Naive thymus-derived CD8-positive, alpha-beta T cell (primary cell): ENCODE measurements at regions not wholly inside any gene's neighbourhood (a gene's known extent, or its start where the extent isn't known, plus 50 kb on each side); places are given as distances from the start of the nearest gene placed in this dataset.
"Not testable (repeated sequence)": the region's sequence is repeated elsewhere in the genome, so short reads cannot be mapped to it uniquely, and the experiment has no call there.

ENCODE experiments used
- ATAC-seq, 2 donors: fragments of 150-1000 bp; cut with Tn5 transposase in 1 of 2; sonication (Bioruptor Pico), chemical (Tn5 transposase) in 1 of 2; 1 replicate in 1 of 2; 2 replicates in 1 of 2; pipeline ENCODE4 v1.10.0; 2021; ENCODE audit warnings: mild to moderate bottlenecking in 2 of 2, moderate library complexity in 2 of 2
- POLR2A ChIA-PET: fragments of 350-600 bp; sonication (Branson Sonifier 250); formaldehyde crosslinking; loops from one replicate; lab custom pipeline; 2021; ENCODE audit warnings: antibody characterized with exemption; lab: Charles Lee
- DNase-seq, 10 donors: peaks; one replicate each; pipeline versions ENCODE4 v3.0.0 to v3.0.0-alpha.2; 2020 to 2022
- H3K27ac Mint-ChIP-seq, 10 donors: one replicate each; pipeline ENCODE4 v1.8.0; 2020 to 2022; ENCODE audit warnings: mild to moderate bottlenecking in 10 of 10, mixed read lengths in 10 of 10, moderate library complexity in 4 of 10, inconsistent platforms in 1 of 10
- H3K27me3 Mint-ChIP-seq, 5 donors: one replicate each; pipeline ENCODE4 v1.8.0; 2021 to 2022; ENCODE audit warnings: mixed read lengths in 5 of 5
- H3K36me3 Mint-ChIP-seq, 3 donors: one replicate each; pipeline ENCODE4 v1.8.0; 2020 to 2022; ENCODE audit warnings: mixed read lengths in 3 of 3, mild to moderate bottlenecking in 2 of 3, inconsistent platforms in 1 of 3
- H3K4me1 Mint-ChIP-seq, 4 donors: one replicate each; pipeline ENCODE4 v1.8.0; 2021 to 2022; ENCODE audit warnings: mixed read lengths in 4 of 4
- H3K4me3 Mint-ChIP-seq, 10 donors: one replicate each; pipeline ENCODE4 v1.8.0; 2020 to 2022; ENCODE audit warnings: mild to moderate bottlenecking in 10 of 10, mixed read lengths in 10 of 10, moderate library complexity in 6 of 10, inconsistent platforms in 1 of 10
- H3K9me3 Mint-ChIP-seq, 9 donors: one replicate each; pipeline ENCODE4 v1.8.0; 2020 to 2022; ENCODE audit warnings: mixed read lengths in 9 of 9, mild to moderate bottlenecking in 3 of 9, inconsistent platforms in 1 of 9, moderate library complexity in 1 of 9

GRCh38 chr3:72080800-72081199 lies 295.9 kb upstream of the PROK2 start:
- DNase-seq (no peak), ATAC-seq (no peak)
- Mint-ChIP-seq H3K4me3 (no peak overlapping the region), H3K36me3 (peaks cover 0 to 14% (median 0%) of the 10 kb centered on the region in 3 donors), H3K27ac (no peak overlapping the region), H3K4me1 (peaks cover 3 to 68% (median 10%) of the 10 kb centered on the region in 4 donors), H3K27me3 (peaks cover 0 to 2% (median 0%) of the 10 kb centered on the region in 5 donors), H3K9me3 (peaks cover 0 to 14% (median 4%) of the 10 kb centered on the region in 9 donors)
- POLR2A ChIA-PET = no interaction called here

DNA sequence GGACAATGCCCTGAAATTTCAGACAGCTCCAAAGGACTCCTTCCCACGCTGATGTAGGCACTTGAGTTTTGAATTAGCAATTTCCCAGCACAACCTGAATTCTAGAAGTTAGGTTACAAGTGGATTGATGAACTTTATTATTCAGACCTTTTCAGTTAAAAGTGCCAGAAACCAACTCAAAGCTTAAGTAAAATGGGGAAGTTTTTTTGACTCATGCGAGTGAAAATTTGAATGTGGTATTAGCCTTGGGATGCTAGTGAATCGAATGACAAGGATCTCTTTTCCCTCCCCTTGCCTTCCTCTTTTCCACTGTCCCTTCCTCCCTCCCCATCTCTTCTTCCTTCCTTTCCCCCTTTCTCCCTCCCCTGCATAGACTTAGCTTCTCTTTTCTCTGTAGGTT lies 295.1 kb upstream of the PROK2 start:
- POLR2A ChIA-PET = interaction anchor here (0.6 kb wide), 1 partner anchor 196 kb away, joined by 3 read pairs; no protein-coding TSS in a partner anchor
- no peak for DNase-seq
- H3K4me1 Mint-ChIP-seq = peaks cover 3 to 65% (median 10%) of the 10 kb centered on the region in 4 donors
- H3K4me3 Mint-ChIP-seq = no peak overlapping the region
- peaks cover 0 to 21% (median 6%) of the 10 kb centered on the region in 3 donors for H3K36me3 Mint-ChIP-seq
- peaks cover 0 to 2% (median 0%) of the 10 kb centered on the region in 5 donors for H3K27me3 Mint-ChIP-seq
- peak overlapping the region in 1 of 10 donors; percentile 1 for H3K27ac Mint-ChIP-seq
- peaks cover 0 to 21% (median 9%) of the 10 kb centered on the region in 9 donors for H3K9me3 Mint-ChIP-seq
- ATAC-seq = no peak

- DNase-seq (no peak), ATAC-seq (no peak)
- Mint-ChIP-seq H3K27ac (peak overlapping the region in 1 of 10 donors; percentile 1), H3K4me1 (peaks cover 3 to 65% (median 10%) of the 10 kb centered on the region in 4 donors), H3K9me3 (peaks cover 0 to 26% (median 13%) of the 10 kb centered on the region in 9 donors), H3K36me3 (peaks cover 0 to 24% (median 8%) of the 10 kb centered on the region in 3 donors), H3K27me3 (peaks cover 0 to 2% (median 0%) of the 10 kb centered on the region in 5 donors), H3K4me3 (no peak overlapping the region)
- POLR2A ChIA-PET = interaction anchor here (0.6 kb wide), 1 partner anchor 196 kb away, joined by 3 read pairs; no protein-coding TSS in a partner anchor
Measured at GRCh38 chr3:72079369-72079872, 294.5 kb upstream of the PROK2 start.

- H3K27me3 Mint-ChIP-seq = peaks cover 0 to 2% (median 0%) of the 10 kb centered on the region in 5 donors
- DNase-seq (no peak), ATAC-seq (no peak)
- H3K36me3 Mint-ChIP-seq = peaks cover 0 to 24% (median 8%) of the 10 kb centered on the region in 3 donors
- POLR2A ChIA-PET = no interaction called here
- peaks cover 0 to 26% (median 13%) of the 10 kb centered on the region in 9 donors for H3K9me3 Mint-ChIP-seq
- H3K4me1 Mint-ChIP-seq = peaks cover 3 to 65% (median 10%) of the 10 kb centered on the region in 4 donors
- H3K27ac Mint-ChIP-seq = no peak overlapping the region
- H3K4me3 Mint-ChIP-seq = no peak overlapping the region
Measured at GRCh38 chr3:72078676-72079368, 293.9 kb upstream of the PROK2 start.

DNA sequence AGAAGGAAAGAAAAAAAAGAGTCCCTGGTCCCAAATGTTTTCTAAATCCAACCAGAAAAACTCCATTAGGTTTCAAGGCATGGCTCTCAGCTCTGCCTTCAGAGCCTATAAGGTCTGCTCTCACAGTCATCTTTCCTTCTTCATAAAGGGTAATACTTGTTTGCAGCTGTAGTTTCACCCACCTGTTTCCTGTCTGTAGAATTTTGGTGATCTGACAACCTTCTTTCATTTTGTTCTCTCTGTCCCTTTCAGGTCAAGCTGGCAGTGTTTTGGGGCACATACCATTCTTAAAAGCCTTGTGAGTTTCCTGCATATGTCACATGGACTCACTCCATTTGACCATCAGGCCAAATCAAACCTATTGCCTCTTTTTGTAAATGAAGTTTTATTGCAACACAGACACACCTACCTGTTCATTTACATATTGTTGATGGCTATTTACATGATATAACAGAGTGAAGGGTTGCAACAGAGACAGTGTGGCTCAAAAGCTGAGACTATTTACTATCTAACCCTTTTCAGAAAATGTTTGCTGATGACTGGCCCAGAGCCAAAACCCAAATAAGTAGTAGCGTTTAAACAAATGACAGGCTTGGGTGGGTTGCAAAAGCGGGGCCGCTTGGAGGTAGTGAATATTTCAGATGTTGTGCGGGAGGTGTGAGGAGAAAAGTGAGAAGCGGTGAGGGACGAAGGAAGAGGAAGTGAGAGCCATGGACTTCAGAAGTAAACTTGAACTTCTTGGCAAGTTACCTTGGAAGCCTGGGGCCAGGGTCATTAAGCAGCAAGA lies 292.7 kb upstream of the PROK2 start:
- Mint-ChIP-seq H3K36me3 (peaks cover 0 to 24% (median 8%) of the 10 kb centered on the region in 3 donors), H3K4me3 (no peak overlapping the region), H3K27ac (no peak overlapping the region), H3K4me1 (peaks cover 0 to 55% (median 1%) of the 10 kb centered on the region in 4 donors), H3K27me3 (peaks cover 0 to 2% (median 0%) of the 10 kb centered on the region in 5 donors), H3K9me3 (peaks cover 0 to 26% (median 13%) of the 10 kb centered on the region in 9 donors)
- DNase-seq (no peak), ATAC-seq (no peak)
- POLR2A ChIA-PET = no interaction called here

- Mint-ChIP-seq H3K9me3 (peaks cover 0 to 26% (median 13%) of the 10 kb centered on the region in 9 donors), H3K36me3 (peaks cover 0 to 24% (median 8%) of the 10 kb centered on the region in 3 donors), H3K4me1 (peaks cover 0 to 39% (median 0%) of the 10 kb centered on the region in 4 donors)
- DNase-seq, ATAC-seq, POLR2A ChIA-PET, H3K27ac Mint-ChIP-seq, H3K4me3 Mint-ChIP-seq, H3K27me3 Mint-ChIP-seq: not testable (repeated sequence)
Measured at GRCh38 chr3:72075848-72076247, 290.9 kb upstream of the PROK2 start.

DNA sequence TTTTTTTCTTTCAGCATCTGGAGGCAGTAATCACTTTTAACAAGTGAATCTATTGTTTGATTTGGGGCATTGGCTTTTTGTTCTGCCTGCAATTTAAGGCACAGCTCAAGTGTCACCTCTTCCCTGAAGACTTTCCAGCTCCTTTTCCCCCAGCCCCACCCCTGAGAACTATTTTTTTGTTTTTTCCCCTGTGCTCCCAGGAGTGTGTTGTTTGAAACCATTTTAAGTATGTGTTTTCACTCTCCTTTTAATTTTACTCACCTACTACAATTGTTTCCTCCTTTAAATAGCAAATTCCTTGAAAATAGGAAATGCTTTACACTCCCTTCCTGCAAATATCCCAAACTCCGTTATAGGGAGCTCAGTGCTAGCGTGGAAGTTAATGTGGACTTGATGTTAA lies 286.7 kb upstream of the PROK2 start:
- DNase-seq = no peak
- Mint-ChIP-seq H3K27ac (no peak overlapping the region), H3K36me3 (peaks cover 0 to 18% (median 8%) of the 10 kb centered on the region in 3 donors), H3K4me1 (no peaks in the 10 kb centered on the region), H3K27me3 (peaks cover 0 to 10% (median 3%) of the 10 kb centered on the region in 5 donors), H3K4me3 (no peak overlapping the region), H3K9me3 (peaks cover 0 to 20% (median 13%) of the 10 kb centered on the region in 9 donors)
- POLR2A ChIA-PET = no interaction called here
- no peak for ATAC-seq

- H3K9me3 Mint-ChIP-seq = peaks cover 0 to 5% (median 3%) of the 10 kb centered on the region in 9 donors
- H3K4me3 Mint-ChIP-seq = no peak overlapping the region
- no peak for DNase-seq
- POLR2A ChIA-PET = no interaction called here
- H3K27ac Mint-ChIP-seq = no peak overlapping the region
- peaks cover 0 to 10% (median 3%) of the 10 kb centered on the region in 5 donors for H3K27me3 Mint-ChIP-seq
- no peaks in the 10 kb centered on the region for H3K4me1 Mint-ChIP-seq
- ATAC-seq = no peak
- H3K36me3 Mint-ChIP-seq = peaks cover 0 to 3% (median under 1%) of the 10 kb centered on the region in 3 donors
Measured at GRCh38 chr3:72070005-72070404, 285.1 kb upstream of the PROK2 start.

GRCh38 chr3:72069543-72069942 lies 284.6 kb upstream of the PROK2 start:
- no peak overlapping the region for H3K4me3 Mint-ChIP-seq
- no peaks in the 10 kb centered on the region for H3K4me1 Mint-ChIP-seq
- DNase-seq (no peak), ATAC-seq (no peak)
- H3K27me3 Mint-ChIP-seq = peaks cover 0 to 10% (median 3%) of the 10 kb centered on the region in 5 donors
- H3K9me3 Mint-ChIP-seq = peaks cover 0 to 5% (median 1%) of the 10 kb centered on the region in 9 donors
- no peaks in the 10 kb centered on the region for H3K36me3 Mint-ChIP-seq
- H3K27ac Mint-ChIP-seq = no peak overlapping the region
- POLR2A ChIA-PET = no interaction called here

DNA sequence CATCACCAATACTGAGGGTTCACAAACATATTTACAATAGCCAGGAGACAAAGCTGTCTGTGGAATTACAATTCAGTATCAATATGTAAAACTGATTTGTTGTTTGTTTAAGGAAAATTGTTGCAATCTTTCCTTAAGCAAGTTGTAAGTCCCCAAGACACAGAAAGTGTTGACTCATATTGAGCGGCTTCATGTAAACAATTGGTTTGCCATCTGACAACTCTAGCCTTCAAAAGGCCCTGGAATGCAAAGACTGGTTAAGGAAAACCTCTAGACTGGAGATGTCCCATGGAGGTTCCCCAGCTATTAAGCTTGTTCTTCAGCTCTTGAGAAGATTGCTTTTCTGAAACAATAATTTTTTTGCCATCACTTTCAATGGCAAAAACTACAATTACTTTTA lies 283.7 kb upstream of the PROK2 start:
- Mint-ChIP-seq H3K27ac (no peak overlapping the region), H3K27me3 (peaks cover 0 to 11% (median 9%) of the 10 kb centered on the region in 5 donors), H3K4me1 (no peaks in the 10 kb centered on the region), H3K9me3 (peaks cover 0 to 14% (median 8%) of the 10 kb centered on the region in 9 donors), H3K4me3 (no peak overlapping the region), H3K36me3 (peaks cover 0 to 9% (median 2%) of the 10 kb centered on the region in 3 donors)
- POLR2A ChIA-PET = interaction anchor here (0.6 kb wide), 1 partner anchor 509 kb away, joined by 4 read pairs; no protein-coding TSS in a partner anchor
- DNase-seq = no peak
- no peak for ATAC-seq

DNA sequence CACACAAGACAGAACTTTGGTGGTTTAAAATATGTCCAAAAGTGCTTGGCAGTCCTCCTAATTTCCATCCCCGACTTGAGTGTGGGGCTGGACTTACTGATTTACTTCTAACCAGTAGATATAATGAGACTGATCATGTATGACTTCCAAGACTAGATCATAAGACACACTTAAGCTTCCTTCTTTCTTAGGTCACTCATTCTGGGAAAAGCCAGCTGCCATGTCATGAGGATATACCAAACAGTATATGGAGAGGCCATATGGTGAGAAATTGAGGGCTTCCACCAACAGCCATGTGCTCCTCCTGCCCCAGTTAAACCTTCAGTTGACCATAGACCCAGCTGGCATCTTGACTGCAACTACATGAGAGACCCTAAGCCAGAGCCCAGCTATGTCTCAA lies 282.8 kb upstream of the PROK2 start:
- POLR2A ChIA-PET = no interaction called here
- DNase-seq (no peak), ATAC-seq (no peak)
- Mint-ChIP-seq H3K36me3 (peaks cover 0 to 11% (median 5%) of the 10 kb centered on the region in 3 donors), H3K27ac (no peak overlapping the region), H3K27me3 (peaks cover 3 to 13% (median 10%) of the 10 kb centered on the region in 5 donors), H3K4me3 (no peak overlapping the region), H3K9me3 (peaks cover 0 to 23% (median 12%) of the 10 kb centered on the region in 9 donors), H3K4me1 (no peaks in the 10 kb centered on the region)

DNA sequence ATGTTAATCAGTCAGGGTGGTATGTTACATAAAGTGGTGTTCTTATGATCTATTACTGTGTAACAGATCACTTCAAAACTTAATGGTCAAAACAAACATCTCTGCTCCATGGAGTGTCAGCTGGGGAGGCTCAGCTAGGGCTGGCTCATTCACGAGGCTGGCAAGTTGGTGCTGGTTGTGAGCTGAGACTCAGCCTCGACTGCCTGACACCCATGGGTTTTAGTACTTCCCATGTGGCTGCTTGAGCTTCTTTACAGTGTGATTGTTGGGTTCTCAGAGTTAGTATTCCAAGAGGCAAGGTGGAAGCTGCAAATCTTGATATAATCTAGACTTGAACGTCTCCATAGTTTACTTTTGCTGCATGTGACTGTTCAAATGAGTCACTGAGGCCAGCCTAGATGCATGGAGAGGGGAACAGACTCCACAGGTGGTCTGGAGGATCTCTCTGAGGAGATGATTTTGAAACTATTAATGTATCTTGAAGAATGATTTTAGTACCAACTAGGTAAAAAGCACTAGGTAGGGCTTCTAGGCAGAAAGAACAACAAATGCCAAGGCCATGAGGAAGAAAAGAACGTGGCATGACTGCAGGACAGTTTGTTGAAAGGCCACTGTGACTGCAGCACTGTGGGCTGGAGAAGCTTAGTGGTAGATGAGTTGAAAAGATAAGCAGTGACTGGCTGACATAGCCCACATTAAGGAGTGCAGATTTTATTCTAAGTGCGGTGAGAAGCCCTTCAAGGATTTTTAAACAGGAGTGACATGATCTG lies 281.1 kb upstream of the PROK2 start:
- Mint-ChIP-seq H3K27me3 (peaks cover 0 to 17% (median 3%) of the 10 kb centered on the region in 5 donors), H3K4me1 (no peaks in the 10 kb centered on the region), H3K9me3 (peaks cover 2 to 36% (median 15%) of the 10 kb centered on the region in 9 donors), H3K36me3 (peaks cover 0 to 15% (median 8%) of the 10 kb centered on the region in 3 donors), H3K4me3 (no peak overlapping the region), H3K27ac (no peak overlapping the region)
- POLR2A ChIA-PET = no interaction called here
- no peak for ATAC-seq
- no peak for DNase-seq
